Left cardiac atrium (tissue), 4 donors: ENCODE measurements at regions not wholly inside any gene's neighbourhood (a gene's known extent, or its start where the extent isn't known, plus 50 kb on each side); places are given as distances from the start of the nearest gene placed in this dataset.
A peak's percentile ranks its signal among the peaks of the same experiment; 100 is the strongest.

Experiments used
- ATAC-seq, 2 donors: fragments of 200-7000 bp; cut with Tn5 transposase; one replicate each; pipeline ENCODE4 v1.9.1; 2020; ENCODE audit warnings: mild to moderate bottlenecking in 2 of 2, moderate library complexity in 2 of 2
- DNase-seq: peaks from one replicate; pipeline ENCODE4 v3.0.0-alpha.2; 2020
- intact Hi-C, 2 donors: fragments of 100-400 bp; cut with DNase I; formaldehyde crosslinking; loops; one replicate each; pipeline versions ENCODE4 v1.14.1 to v1.15.1; 2022 to 2023
- donor health status: DM: no; HTN: yes; CAD: no.
- donor health status: DM: no; HTN: yes; CAD: no; lungs with severe emphysema.
- donor health status: DM: yes; HTN: yes; CAD: no.
- donor health status: Dilated cardiomyopathy.

DNA sequence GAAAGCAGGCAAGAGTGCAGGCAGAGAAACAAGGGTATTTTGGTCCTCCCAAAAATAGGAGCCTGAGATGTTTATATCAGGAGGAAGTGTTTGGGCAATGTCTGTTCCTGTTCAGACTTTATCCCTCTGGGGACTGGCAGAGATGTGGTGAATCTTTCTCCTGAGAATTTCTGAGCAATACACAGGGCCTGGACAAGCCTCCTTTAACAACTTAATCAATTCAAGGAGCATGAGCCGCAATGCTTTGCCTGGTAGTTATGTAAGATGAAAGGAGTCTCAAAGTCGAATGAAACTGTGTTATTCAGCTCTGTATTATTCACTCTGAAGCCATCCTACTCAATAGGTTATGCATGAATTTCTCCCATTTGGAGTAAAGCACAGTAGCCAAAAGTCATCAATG is 365.6 kb downstream of the MAN2A1 start:
- no peak for DNase-seq
- ATAC-seq: no peak
- intact Hi-C loops: no loop called here

DNA sequence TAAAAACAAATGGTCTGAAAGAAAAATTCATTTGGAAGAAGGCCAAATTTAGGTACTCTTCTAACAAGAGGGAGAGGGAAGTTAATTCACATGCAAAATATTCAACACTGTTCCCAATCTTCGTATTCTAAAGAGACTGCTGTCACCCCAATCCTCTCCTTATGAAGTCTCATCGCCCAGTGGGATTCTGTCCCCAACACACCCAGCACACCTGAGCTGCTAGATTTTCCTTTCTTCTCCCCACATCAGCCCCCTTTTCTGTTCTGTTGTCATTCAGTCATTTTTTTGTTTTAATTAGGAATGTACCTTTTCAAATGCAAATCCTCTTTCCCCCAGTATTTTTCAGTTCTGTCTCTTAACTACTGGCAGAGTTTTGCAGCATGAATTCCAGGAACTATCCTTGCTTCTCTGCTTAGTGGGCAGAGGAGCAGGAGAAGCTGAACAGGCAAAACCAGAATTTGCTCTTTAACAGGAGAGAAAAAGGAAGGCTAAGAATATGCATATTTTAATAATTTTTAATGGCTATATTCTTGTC is 366.9 kb downstream of the MAN2A1 start:
- ATAC-seq (no peak), DNase-seq (no peak)
- intact Hi-C loops: no loop called here

DNA sequence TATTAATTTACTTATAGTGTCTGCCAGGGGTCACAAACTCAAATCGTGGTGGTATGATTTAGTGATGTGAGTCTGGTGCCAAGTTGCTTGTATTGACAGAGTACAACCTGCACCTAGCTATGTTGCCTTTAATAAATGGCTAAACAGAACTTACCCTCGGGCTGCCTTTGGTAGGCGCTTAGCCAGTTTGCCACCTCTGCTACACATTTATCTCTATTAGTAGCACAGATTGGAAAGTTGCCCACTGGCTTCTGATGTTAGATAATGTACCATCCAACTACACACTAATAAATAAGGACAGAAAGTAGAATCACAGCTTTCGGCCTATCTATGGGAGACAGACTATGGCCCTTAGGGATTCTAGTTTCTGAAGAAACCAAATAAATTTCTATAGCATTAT is 368.4 kb downstream of the MAN2A1 start:
- ATAC-seq (no peak), DNase-seq (no peak)
- intact Hi-C loops: no loop called here

DNA sequence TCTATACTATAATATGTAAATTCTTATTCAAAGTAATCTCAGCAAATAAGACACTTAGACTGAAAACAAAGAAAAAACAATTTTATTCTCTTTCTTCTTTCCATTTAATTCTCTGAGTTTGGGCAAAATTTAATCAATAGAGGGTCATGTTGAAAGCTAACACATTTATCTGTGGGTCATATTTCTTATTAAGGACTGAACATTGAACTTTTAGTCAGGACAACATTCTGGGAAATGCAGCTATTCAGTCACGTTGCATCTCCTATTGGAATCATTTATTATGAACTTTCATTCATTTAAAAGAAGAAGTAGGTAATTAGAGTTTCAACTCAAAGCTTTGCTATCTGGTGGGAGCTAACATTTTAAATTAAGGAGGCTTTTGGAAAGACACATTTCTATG is 372.5 kb downstream of the MAN2A1 start:
- DNase-seq (no peak), ATAC-seq (no peak)
- intact Hi-C loops: no loop called here

DNA sequence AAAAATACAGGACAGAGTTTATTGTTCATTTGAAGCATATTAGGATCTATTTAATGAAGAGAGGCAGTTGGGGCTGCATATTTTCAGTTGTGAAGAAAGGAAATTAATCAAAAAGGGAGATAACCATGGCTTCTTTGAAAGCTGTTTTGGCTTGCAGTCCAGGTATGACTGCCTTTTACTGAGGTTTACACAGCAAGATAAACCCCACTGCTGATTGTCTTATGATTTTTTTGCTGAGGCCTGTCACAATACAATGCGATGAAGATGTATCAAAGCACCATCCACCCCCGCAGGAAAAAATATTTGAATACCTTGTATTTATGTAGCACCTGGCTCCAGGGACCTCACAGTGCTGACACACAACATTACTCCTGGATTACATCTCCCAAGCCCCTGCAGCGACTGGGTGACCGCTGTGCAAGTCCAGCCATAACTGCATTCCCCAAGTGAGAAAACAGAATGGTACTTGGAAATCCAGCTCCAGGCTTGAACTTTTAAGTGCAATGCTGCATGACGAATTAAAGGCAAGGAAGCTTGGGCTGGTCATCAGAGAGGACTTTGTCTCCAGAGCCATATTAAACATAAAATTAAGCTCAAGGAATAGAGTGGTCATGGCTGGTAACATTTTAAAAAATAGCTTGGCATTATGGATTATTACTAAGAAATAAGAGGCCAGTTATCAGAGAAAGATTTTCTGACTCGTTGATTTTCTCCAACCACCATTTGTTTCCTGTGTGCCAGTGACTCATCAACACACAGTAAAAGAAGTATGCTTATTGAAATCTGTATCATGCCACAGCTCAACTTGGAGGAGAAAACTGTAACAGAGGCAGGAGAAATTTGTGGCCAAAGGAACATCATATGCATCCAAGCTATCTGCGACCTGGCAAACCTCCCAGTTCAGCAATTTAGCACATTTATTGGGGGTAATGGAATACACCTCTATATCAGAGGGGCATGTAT is 374.2 kb downstream of the MAN2A1 start:
- no peak for DNase-seq
- intact Hi-C loops: no loop called here
- no peak for ATAC-seq

DNA sequence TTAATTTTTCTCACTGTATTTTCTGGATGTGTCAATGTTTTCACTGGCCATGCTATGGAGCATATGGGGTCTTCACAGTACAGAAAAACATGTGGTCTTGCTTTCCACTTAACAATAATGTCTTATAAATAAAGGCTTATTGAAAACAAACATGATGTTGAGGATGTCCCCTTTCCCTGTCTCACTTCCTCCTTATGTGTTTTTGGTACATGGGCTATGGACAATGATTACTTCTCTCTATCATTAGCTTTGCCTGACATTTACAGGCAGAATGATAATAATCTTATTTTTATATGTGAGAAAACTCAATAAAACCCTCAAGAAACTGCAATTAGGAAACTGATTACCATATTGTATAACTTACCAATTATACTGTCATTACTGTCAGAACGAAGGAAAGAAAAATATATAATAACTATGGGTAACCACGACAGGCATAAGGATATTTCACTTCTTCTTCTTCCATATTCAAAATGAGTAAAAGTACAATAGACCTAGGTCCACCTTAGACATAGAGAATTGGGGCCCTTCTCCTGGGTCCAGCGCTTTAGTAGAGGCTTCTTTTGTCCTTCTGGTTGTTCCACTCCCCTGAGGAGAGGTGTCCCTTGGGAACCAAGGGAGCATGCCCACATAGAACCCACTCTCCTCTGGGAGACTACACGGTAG is 375.0 kb downstream of the MAN2A1 start:
- ATAC-seq (no peak), DNase-seq (no peak)
- intact Hi-C loops: no loop called here

DNA sequence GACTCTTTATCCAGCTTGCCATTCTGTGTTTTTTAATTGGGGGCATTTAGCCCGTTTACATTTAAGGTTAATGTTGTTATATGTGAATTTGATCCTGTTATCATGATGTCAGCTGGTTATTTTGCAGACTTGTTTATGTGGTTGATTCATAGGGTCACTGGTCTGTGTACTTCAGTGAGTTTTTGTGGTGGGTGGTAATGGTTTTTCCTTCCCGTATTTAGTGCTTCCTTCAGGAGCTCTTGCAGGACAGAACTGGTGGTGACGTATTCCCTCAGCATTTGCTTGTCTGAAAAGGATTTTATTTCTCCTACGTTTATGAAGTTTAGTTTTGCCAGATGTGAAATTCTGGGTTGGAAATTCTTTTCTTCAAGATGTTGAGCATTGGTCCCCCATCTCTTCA is 381.1 kb downstream of the MAN2A1 start:
- DNase-seq (no peak), ATAC-seq (no peak)
- intact Hi-C loops: no loop called here

DNA sequence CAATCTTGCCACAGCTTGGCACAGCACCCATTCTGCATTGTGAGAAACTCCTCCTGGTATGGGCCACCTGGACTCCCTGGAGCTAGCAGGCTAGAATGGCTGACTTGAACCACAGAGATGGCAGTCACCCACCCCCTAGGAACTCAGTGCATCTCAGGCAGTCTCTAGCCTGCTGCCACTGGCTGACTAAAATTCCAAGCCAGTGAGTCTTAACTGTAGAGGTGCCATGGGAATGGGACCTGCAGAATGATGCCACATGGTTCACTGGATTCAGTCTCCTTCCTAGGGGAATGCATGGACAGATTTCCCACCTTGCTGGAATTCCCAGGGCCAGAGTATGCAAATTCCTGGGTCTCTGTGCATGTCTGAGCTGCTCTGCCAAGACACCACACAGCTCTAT is 382.9 kb downstream of the MAN2A1 start:
- intact Hi-C loops: no loop called here
- DNase-seq: no peak
- no peak for ATAC-seq

DNA sequence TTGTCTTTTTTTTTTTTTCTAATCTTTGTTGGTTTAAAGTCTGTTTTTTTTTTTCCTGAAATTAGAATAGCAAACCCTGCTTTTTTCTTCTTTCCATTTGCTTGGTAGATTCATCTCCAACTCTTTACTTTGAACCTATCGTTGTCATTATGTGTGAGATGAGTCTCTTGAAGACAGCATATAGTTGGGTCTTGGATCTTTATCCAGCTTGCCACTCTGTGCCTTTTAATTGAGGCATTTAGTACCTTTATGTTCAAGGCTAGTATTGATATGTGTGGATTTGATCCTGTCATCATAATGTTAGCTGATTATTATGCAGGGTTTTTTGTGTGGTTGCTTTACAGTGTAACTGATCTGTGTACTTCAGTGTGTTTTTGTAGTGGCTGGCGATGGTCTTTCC is 383.8 kb downstream of the MAN2A1 start:
- no peak for ATAC-seq
- intact Hi-C loops: no loop called here
- DNase-seq: no peak

DNA sequence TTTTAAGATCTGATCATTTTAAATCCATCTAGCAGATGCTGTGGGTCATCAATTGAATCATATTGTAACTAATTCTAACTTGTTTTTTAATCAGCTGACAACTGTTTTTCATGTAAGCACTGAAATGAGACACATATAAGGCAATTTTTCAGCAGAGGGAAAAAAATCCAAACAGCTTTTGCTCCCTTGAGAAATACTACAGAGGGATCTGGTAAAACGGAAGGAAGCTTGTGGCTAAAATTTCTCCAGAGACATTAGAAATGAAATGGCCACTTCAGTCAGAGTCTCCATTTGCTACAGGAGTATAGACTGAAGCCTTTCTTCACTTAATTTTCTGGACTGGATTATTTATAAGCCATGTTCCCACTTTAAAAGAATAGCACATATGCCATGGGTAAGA is 385.9 kb downstream of the MAN2A1 start:
- intact Hi-C loops: no loop called here
- ATAC-seq: no peak
- no peak for DNase-seq

DNA sequence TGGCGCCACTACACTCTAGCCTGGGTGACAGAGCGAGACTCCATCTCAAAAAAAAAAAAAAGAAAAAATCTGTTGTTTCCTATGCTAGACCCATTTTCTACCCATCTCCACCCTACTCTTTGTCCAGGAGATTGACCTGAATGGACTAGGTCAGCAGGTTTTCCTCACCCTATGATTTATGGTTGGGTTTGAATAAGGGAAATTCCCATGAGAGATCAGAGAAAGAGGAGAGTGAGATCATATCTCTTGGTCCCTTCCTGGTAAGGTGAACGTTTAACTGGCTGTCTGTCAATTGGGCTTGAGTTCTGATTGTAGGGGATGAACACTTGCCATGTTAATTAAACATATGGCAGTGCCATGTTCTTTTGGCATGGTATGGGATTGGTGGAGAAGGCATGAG is 387.4 kb downstream of the MAN2A1 start:
- DNase-seq (no peak), ATAC-seq (no peak)
- intact Hi-C loops: no loop called here

DNA sequence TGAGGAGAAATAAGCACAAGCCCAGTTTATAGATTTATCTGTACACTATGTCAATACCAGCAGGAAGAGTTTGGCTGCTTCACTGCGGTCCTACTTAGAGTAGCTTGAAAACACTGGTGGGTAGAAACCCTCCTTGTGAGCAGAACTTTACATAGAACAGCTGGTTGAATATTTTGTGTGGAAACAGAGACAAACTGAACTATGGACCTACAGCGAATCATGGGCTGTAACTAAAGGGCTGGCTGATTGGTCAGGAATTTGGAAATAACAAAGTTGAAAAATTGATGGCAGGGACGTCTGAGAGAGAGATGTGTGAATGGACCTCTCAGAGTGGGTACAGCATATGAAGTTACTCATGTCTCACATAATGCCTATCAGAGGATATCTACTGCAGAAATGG is 392.5 kb downstream of the MAN2A1 start:
- ATAC-seq (no peak), DNase-seq (no peak)
- intact Hi-C loops: no loop called here

DNA sequence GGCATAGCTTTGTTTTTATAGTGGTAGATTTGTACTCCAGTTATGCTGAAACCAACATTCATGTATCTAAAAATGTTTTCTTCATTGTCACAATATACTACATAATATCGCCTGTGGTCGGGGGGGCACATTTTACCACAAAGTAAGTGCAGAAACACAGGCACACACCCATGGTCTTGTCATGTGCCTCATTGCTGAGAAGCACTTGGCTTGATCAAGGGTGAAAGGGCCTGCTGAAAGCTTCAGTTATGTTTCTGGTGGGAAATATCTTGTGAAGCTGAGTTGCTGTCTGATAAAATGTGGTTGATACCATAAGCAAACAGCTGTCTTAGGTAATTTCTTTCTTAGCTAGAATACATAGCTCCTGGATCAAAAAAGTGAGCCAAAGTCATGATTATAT is 393.1 kb downstream of the MAN2A1 start:
- intact Hi-C loops: no loop called here
- no peak for DNase-seq
- no peak for ATAC-seq

DNA sequence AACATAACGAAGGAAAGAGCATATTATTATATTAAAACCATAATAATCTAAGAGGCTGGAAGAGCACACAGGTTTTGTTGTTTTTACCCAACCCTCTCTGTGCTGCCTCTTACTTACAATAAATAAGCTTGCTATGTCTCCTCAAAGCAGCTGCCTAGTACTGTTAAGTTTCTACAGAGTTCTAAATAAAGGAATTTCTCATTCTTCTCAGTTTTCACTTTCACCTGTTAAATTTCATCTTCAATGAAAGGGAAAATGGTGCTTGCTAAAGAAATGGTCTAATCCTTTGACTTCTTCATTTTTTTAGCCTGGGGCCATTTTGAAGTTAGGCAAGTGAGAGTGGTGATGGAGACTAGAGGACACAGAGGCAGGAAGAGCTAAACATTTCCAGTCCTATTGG is 396.1 kb downstream of the MAN2A1 start:
- intact Hi-C loops: no loop called here
- no peak for ATAC-seq
- DNase-seq: no peak

DNA sequence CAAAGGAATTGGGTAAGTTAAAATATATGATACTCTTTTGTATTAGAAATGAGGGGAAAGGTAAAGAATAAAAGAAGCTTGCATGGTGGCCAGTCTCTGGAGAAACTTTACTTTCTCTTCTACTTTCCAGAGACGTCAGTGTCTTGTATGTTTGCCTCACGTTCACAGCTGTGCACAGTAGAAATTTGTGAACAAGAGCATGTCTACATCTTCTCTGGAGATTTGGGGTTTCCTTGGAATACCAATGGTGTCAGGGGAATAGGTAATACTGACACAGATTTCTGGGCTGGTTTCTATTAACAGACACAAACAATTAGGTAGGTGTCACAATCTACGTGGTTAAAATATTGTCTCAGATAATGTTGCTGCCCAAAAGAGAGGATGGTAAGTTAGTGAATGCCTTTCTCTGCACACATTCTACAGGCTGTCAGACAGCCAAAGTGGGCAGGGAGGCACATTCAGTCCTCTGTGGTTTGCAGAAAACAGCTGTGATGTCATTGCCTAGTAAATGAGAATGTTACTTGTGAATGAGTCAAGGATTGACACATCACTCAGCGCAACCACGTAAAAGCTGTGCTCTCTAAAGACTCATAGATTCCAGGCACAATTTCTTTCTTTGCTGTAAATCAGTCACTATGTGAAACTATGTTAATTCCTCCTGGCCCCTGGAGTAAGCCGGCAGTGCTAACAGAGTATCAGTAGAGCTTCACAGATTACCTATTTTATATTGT is 397.1 kb downstream of the MAN2A1 start:
- DNase-seq (peak; percentile 20), ATAC-seq (peak in 1 of 2 donors; percentile 34)
- intact Hi-C loops: no loop called here

DNA sequence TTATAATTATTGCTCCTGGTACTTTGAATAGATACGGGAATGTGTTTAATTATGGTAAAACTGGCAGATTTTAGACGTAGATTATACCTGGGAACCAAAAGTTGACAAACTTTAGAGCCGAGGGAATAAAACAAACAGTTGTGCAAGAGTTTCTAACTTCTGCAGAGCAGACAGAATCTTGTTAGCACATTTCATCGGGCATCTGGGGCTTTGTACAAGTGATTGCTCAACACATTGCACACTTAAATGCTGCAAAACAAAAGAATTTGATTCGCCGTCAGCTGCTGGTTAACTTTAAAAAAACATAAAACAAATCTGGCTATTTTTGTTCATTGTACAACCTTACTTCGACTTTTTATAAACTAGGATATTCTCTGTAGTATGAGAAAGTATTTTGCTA is 398.1 kb downstream of the MAN2A1 start:
- DNase-seq (no peak), ATAC-seq (no peak)
- intact Hi-C loops: no loop called here

DNA sequence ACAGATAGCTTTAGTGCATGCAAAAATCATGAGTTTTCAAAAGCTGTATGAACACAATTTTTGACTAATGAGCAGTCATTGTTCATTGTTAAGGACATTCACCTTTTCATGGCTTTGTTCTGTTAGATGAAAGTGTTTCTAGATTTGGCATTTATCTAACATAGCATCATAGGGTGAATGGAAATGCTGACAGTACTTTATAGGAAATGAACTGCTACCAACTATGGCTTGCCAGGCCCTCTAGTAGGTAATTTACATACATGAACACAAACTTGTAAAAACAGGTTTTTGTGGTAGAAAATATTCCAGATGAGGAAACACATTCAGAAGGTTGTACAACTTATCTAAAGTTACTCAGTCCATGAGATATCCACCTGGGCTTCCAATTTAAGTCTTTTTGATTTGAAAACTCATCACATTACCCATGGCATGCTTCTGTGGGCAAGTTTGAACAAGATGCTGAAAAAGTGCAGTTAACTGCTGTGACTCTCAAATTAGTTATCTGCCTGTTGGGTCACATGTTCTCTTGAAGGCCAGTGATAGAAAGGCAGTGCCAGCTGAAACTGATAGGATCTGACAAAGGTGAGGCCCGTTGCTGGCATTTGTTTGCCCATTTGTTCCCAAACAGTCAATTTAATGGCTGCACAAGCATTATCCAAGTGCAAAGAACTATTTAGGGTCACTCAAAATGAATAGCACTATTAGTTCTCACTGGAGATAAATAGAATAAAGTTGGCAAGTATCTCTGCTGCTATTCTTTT is 399.1 kb downstream of the MAN2A1 start:
- intact Hi-C loops: no loop called here
- ATAC-seq: no peak
- DNase-seq: no peak

DNA sequence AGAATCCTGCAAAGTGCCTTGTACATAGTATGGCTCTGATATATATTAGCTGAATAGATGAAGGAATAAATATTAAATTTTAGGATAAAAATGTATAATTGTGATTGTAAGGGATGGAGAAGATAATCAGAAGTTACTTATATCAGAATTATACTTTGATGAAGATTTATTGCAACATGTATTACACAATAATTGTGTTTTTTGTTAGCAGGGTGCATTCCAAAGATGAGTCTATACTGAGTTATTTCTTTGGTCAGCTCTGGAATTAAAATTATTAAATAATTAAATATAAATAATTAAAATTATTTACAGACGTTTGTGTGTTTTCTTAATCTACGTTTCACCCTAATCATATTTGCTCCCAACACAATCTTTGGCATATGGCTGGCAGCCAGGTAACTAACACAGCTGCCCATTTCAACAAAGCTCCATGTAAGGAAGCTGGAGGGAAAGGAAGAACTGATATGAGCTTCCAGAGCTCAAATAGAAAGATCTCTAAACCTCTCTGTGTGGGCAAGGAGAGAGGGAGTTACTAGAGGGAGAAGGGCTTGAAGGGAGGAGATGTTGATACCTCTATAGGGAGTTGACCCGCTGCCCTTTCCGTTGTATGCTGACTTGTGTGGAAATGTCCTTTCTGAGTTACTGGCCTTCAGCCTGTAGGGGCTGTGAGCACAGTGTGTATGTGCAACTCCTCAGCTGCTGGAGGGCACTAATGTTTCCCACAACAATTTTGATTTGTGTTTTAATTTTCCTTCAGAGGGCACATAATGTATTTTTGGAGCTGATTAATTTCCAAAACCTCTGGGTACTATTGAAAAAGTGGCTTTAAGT is 403.4 kb downstream of the MAN2A1 start:
- intact Hi-C loops: no loop called here
- ATAC-seq: no peak
- DNase-seq: no peak
